ENCODE measurements at regions not wholly inside any gene's neighbourhood (a gene's known extent, or its start where the extent isn't known, plus 50 kb on each side); places are given as distances from the start of the nearest gene placed in this dataset.

DNA sequence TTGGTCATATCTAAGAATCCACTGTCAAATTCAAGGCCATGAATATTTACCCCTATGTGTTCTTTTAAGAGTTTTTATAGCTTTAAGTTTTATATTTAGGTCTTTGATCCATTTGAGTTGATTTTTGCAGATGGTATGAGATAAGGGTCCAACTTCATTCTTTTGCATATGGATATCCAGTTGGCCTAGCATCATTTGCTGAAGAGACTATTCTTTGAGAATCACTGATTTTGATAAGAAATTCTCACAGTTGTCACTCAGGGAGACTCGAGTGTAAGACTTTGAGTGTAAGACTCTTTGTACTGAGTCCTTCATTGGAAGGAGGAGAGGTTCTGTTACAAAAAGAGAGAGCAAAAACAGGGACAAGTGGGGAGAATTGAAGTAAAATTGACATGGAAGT lies 74.8 kb downstream of the CBLL2 start:
- DNase-seq (ENCODE audit: low spot score), result no peak
- TF ChIP-seq, protein P1, sequence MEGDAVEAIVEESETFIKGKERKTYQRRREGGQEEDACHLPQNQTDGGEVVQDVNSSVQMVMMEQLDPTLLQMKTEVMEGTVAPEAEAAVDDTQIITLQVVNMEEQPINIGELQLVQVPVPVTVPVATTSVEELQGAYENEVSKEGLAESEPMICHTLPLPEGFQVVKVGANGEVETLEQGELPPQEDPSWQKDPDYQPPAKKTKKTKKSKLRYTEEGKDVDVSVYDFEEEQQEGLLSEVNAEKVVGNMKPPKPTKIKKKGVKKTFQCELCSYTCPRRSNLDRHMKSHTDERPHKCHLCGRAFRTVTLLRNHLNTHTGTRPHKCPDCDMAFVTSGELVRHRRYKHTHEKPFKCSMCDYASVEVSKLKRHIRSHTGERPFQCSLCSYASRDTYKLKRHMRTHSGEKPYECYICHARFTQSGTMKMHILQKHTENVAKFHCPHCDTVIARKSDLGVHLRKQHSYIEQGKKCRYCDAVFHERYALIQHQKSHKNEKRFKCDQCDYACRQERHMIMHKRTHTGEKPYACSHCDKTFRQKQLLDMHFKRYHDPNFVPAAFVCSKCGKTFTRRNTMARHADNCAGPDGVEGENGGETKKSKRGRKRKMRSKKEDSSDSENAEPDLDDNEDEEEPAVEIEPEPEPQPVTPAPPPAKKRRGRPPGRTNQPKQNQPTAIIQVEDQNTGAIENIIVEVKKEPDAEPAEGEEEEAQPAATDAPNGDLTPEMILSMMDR (IDR thresholded peaks at IDR 0.05; ENCODE audit: extremely low read depth, insufficient read depth, missing control alignments), result no peak
- in situ Hi-C loops (cut with MboI; ENCODE audit: low pct_unique_long_range_greater_than_20kb, low sequenced_read_pairs, unreplicated experiment), result no loop called here

DNA sequence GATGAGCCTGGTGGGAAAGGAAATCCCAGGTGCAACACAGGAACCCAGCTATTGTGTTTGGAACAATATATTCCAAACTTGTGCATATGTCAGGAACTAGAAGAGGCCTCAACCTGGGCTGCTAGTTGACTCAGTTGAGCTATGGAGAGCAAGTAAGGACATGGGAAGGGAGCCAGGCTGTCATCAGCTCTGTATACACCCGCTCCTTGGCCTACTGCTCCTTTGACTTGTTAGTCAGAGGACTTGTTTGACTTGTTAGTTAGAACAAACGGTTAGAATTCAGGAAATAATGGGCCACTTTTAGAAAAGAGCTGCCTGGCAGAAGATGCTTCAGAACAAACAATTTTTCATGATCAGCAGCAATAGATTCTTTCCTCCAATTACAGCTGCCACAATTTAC lies 76.4 kb downstream of the CBLL2 start:
- no peak for DNase-seq (ENCODE audit: low spot score)
- TF ChIP-seq, protein P1 (IDR thresholded peaks at IDR 0.05; ENCODE audit: extremely low read depth, insufficient read depth, missing control alignments), result no peak
- in situ Hi-C loops (cut with MboI; ENCODE audit: low pct_unique_long_range_greater_than_20kb, low sequenced_read_pairs, unreplicated experiment), result no loop called here

DNA sequence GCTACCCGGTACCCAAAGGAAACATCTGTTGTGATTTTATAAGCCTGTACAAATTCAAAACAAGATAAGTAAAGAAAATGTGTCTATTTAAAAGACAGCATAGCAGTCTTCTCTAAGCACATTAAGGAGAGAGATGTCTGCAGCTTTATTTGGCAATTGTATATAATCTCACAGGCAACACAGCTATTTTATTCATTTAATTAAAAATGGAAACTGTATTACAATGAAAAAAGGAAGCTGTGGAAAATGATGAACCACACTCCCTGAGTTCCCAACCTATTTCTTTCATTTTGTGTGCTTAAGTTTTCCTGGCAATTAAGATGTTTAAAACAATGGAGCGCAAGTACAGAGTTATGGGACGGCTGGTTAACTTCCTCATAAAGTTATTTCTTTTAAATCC lies 78.4 kb downstream of the CBLL2 start:
- TF ChIP-seq, protein P1 (IDR thresholded peaks at IDR 0.05; ENCODE audit: extremely low read depth, insufficient read depth, missing control alignments), result no peak
- DNase-seq (ENCODE audit: low spot score), result no peak
- in situ Hi-C loops (cut with MboI; ENCODE audit: low pct_unique_long_range_greater_than_20kb, low sequenced_read_pairs, unreplicated experiment), result no loop called here

DNA sequence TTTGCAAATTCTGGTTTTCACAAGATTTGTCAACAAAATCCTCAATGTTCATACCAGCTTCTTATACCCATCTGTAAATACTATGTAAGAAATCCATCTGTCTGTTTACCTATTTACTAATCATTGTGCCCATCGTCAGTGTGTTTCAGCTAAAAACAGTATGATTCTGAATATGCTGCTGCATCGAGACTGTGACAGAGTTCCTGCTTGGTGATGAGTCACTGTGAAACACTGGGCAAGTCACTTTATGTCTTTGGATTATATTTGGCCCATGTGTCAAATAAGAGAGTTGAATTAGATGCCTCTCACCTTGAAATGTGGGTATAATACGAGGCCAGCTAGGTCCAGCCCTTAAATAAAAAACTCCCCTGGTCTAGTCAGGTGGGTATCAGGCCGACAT lies 79.3 kb downstream of the CBLL2 start:
- DNase-seq (ENCODE audit: low spot score), result no peak

DNA sequence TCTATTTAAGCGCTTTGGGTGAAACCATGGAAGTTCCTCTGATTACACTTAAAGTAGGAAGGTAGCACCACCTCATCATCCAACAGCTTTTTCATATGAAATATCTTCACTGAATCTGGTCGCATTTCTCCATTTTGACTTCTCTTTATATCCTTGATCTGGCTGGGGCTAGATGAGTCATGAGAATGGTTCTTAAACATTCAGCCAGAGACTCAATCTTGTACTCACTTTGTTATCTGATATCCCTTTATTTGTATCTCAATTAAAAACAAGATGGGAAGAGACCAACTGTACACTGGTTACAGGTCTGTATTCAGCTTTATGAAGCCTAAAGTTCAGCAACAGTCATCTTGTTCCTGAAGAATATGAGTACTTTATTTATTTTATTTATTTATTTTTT lies 84.9 kb downstream of the CBLL2 start:
- in situ Hi-C loops (cut with MboI; ENCODE audit: low pct_unique_long_range_greater_than_20kb, low sequenced_read_pairs, unreplicated experiment), result no loop called here
- no peak for DNase-seq (ENCODE audit: low spot score)
- TF ChIP-seq, protein P1 (IDR thresholded peaks at IDR 0.05; ENCODE audit: extremely low read depth, insufficient read depth, missing control alignments), result no peak

More for the DNA sequence above, 79.3 kb downstream of the CBLL2 start:
- TF ChIP-seq, protein P1 (IDR thresholded peaks at IDR 0.05; ENCODE audit: extremely low read depth, insufficient read depth, missing control alignments), result no peak
- in situ Hi-C loops (cut with MboI; ENCODE audit: low pct_unique_long_range_greater_than_20kb, low sequenced_read_pairs, unreplicated experiment), result no loop called here

DNA sequence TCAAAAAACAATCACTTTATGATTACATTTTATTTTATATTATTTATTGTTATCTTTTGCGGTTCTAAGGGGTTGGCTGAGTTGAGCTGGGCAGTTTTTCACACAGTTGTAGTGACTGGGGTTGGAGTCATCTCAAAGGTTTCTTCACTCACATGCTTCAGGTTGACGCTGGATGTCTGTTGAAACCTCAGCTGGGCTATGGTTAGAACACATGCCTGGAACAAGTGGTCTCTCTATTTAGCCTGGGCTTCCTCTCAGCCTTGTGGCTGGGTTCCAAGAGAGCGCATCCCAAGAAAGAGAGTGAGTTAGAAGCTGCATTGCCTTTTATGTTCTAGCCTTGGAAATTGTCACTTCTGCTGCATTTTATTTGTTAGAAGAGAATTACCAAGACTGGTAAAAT lies 87.4 kb downstream of the CBLL2 start:
- in situ Hi-C loops (cut with MboI; ENCODE audit: low pct_unique_long_range_greater_than_20kb, low sequenced_read_pairs, unreplicated experiment), result no loop called here
- no peak for DNase-seq (ENCODE audit: low spot score)
- TF ChIP-seq, protein P1 (IDR thresholded peaks at IDR 0.05; ENCODE audit: extremely low read depth, insufficient read depth, missing control alignments), result no peak

DNA sequence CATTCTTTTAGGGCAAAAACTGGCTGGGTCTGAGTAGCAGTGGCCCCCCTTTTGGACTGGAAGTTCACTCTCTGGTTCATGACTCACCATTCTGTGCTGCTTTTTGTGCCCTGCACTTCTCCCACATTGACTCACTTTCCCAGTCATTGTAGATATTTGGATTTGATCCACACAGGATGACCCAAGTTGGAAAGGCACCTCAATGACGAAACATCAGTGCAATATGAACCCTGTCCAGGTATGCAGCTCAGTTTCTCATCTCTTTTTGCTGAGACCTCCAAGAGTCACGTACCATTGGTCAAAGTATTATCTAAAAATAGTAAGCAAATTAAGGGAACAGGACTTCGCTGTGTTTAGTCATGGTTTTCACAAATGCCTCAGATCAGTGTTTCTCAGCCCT lies 92.7 kb downstream of the CBLL2 start:
- DNase-seq (ENCODE audit: low spot score), result no peak
- TF ChIP-seq, protein P1 (IDR thresholded peaks at IDR 0.05; ENCODE audit: extremely low read depth, insufficient read depth, missing control alignments), result no peak
- in situ Hi-C loops (cut with MboI; ENCODE audit: low pct_unique_long_range_greater_than_20kb, low sequenced_read_pairs, unreplicated experiment), result no loop called here

Measured in GM13977 (cell line).